ENCODE measurements at regions not wholly inside any gene's neighbourhood (a gene's known extent, or its start where the extent isn't known, plus 50 kb on each side); places are given as distances from the start of the nearest gene placed in this dataset.
"Not testable (repeated sequence)": the region's sequence is repeated elsewhere in the genome, so short reads cannot be mapped to it uniquely, and the experiment has no call there.

DNA sequence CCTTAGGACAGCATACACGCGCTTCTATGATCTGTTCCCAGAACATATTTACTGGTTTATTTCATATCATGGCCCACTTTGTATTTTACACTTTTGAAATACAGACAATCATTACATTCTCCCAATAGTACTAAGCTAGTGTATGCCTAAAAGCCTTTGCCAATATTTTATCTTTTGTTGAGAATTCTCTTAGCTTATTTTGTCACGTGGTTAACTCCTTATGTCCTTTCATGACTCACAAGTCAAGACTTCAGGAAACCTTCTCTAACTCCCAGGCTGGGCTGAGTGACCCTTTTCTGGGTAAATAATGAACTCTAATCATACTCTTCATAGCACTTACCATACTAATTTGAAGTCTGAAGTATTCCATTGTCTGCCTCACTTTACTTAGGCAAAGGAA, 444.8 kb downstream of the ZNF33B start:
- TF ChIP-seq POLR2A, CTCF (IDR thresholded peaks at IDR 0.05): not testable (repeated sequence)

All from esophagus squamous epithelium (tissue), 4 donors.